ENCODE measurements at regions not wholly inside any gene's neighbourhood (a gene's known extent, or its start where the extent isn't known, plus 50 kb on each side); places are given as distances from the start of the nearest gene placed in this dataset.

GRCh38 chr2:60371219-60371618 is 182.2 kb downstream of the BCL11A start:
- FAIRE-seq (no peak), DNase-seq (ENCODE audit: insufficient read length, low spot score) (no peak)
- TF ChIP-seq CTCF (IDR thresholded peaks at IDR 0.05; ENCODE audit: insufficient read depth, missing control alignments) = no peak

- TF ChIP-seq CTCF (IDR thresholded peaks at IDR 0.05; ENCODE audit: insufficient read depth, missing control alignments) = no peak
- FAIRE-seq = no peak
- no peak for DNase-seq (ENCODE audit: insufficient read length, low spot score)
These were observed 182.6 kb downstream of the BCL11A start for GRCh38 chr2:60370814-60371213.

- no peak for TF ChIP-seq CTCF (IDR thresholded peaks at IDR 0.05; ENCODE audit: insufficient read depth, missing control alignments)
- FAIRE-seq (no peak), DNase-seq (ENCODE audit: insufficient read length, low spot score) (no peak)
These were observed 185.0 kb downstream of the BCL11A start for GRCh38 chr2:60368456-60368855.

GRCh38 chr2:60366135-60366712 is 187.2 kb downstream of the BCL11A start:
- FAIRE-seq = no peak
- no peak for TF ChIP-seq CTCF (IDR thresholded peaks at IDR 0.05; ENCODE audit: insufficient read depth, missing control alignments)
- no peak for DNase-seq (ENCODE audit: insufficient read length, low spot score)

GRCh38 chr2:60365556-60365955 is 187.9 kb downstream of the BCL11A start:
- no peak for DNase-seq (ENCODE audit: insufficient read length, low spot score)
- TF ChIP-seq CTCF (IDR thresholded peaks at IDR 0.05; ENCODE audit: insufficient read depth, missing control alignments) = no peak

GRCh38 chr2:60364491-60364890 is 189.0 kb downstream of the BCL11A start:
- TF ChIP-seq CTCF (IDR thresholded peaks at IDR 0.05; ENCODE audit: insufficient read depth, missing control alignments) = no peak
- DNase-seq (ENCODE audit: insufficient read length, low spot score) (no peak), FAIRE-seq (no peak)

More at GRCh38 chr2:60365556-60365955, 187.9 kb downstream of the BCL11A start:
- FAIRE-seq = no peak

GRCh38 chr2:60361498-60361897 is 192.0 kb downstream of the BCL11A start:
- no peak for TF ChIP-seq CTCF (IDR thresholded peaks at IDR 0.05; ENCODE audit: insufficient read depth, missing control alignments)
- DNase-seq (ENCODE audit: insufficient read length, low spot score) (no peak), FAIRE-seq (no peak)
